ENCODE measurements at regions not wholly inside any gene's neighbourhood (a gene's known extent, or its start where the extent isn't known, plus 50 kb on each side); places are given as distances from the start of the nearest gene placed in this dataset.
"Not testable (repeated sequence)": the region's sequence is repeated elsewhere in the genome, so short reads cannot be mapped to it uniquely, and the experiment has no call there.

GRCh38 chrX:106220177-106220576 lies 52.1 kb downstream of the PWWP3B start:
- DNase-seq, result no peak
- Histone ChIP-seq H3K27me3 (ENCODE audit: control insufficient read depth, insufficient read depth, low read length) (no peaks in the 10 kb centered on the region), H3K4me3 (ENCODE audit: insufficient read depth, low read depth, low read length) (no peak overlapping the region), H3K36me3 (replicated peaks; ENCODE audit: control insufficient read depth, insufficient read depth, low read length) (no peaks in the 10 kb centered on the region)

DNA sequence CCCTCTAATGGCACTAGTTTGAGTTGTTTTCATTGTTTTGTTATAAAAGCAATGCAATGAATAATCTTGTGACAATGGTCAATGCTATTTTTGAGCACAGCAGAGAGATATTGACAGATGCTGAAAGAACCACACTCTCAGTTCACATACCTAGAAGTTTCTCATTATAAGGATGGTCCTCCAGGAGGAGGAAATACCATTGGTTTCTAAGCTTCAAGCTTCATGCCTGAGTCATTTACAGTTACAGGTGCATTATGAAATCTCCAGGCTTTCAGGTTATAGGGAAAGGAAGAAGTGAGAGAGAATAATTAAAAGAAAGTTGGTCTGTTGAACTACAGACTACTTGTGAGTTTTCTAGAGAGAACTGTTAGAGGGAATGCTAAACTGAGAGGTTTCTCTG lies 75.3 kb downstream of the PWWP3B start:
- DNase-seq, result no peak
- Histone ChIP-seq H3K36me3 (replicated peaks; ENCODE audit: control insufficient read depth, insufficient read depth, low read length) (no peaks in the 10 kb centered on the region), H3K4me3 (ENCODE audit: insufficient read depth, low read depth, low read length) (no peak overlapping the region), H3K27me3 (ENCODE audit: control insufficient read depth, insufficient read depth, low read length) (no peaks in the 10 kb centered on the region)

DNA sequence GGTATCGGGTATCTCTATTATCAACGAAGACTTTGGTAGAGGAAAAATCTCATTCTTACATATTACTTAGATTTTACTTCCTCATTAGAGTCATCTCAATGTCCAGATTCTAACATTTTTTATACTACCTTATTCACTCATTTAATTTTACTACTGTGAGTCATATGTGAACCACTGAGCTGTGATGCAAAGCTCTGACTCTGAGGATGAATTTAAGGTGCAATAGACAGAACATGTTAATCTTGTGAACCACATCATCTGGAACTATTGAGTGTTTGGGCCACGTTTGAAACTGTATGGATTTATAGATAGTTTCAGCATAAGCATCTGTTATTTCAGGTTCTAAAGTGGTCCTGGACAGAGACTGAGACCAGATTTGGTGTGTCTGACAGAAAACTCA lies 78.4 kb downstream of the PWWP3B start:
- Histone ChIP-seq H3K36me3 (replicated peaks; ENCODE audit: control insufficient read depth, insufficient read depth, low read length) (no peaks in the 10 kb centered on the region), H3K4me3 (ENCODE audit: insufficient read depth, low read depth, low read length) (no peak overlapping the region), H3K27me3 (ENCODE audit: control insufficient read depth, insufficient read depth, low read length) (no peaks in the 10 kb centered on the region)
- DNase-seq, result no peak

DNA sequence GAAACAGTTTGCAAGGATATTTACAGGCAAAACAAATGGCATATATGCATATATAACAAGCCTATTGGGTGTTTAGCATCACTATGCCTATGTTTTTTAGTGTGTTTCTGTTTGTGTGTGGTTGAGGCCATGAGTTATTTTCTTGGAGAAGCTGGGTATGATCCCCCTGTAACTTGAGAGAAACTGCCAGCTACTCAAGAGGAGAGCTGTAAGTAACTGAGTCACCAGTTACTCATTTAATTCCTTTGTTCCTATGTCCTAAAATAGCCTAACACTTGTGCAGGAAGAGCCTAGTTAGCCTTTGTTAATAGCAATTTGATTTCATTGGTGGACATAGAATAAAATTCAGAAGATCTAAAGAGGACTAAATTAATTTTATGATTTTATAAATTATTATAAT lies 79.1 kb downstream of the PWWP3B start:
- H3K36me3 ChIP-seq (replicated peaks; ENCODE audit: control insufficient read depth, insufficient read depth, low read length), result no peaks in the 10 kb centered on the region
- no peak overlapping the region for H3K4me3 ChIP-seq (ENCODE audit: insufficient read depth, low read depth, low read length)
- DNase-seq, result no peak
- no peaks in the 10 kb centered on the region for H3K27me3 ChIP-seq (ENCODE audit: control insufficient read depth, insufficient read depth, low read length)

- Histone ChIP-seq H3K4me3 (ENCODE audit: insufficient read depth, low read depth, low read length) (no peak overlapping the region), H3K27me3 (ENCODE audit: control insufficient read depth, insufficient read depth, low read length) (no peaks in the 10 kb centered on the region), H3K36me3 (replicated peaks; ENCODE audit: control insufficient read depth, insufficient read depth, low read length) (no peaks in the 10 kb centered on the region)
- no peak for DNase-seq
Measured at GRCh38 chrX:106249706-106250379, 81.7 kb downstream of the PWWP3B start.

DNA sequence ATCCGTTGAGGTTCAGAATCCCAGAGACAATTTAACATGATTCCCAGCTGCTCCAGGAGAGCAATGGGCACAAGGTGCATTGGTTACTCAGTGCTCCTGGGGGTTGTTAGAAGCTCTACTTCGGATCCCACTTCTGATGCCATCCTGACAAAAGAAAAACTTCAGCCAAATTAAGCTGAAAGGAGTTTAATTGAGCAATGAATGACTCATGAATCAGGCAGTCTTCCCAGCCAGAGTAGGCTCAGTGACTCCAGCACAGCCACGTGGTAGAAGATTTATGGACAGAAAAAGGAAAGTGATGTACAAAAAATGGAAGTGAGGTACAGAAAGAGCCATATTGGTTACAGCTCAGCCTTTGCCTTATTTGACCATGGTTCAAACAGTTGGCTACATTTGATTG lies 95.7 kb downstream of the PWWP3B start:
- no peak for DNase-seq
- no peak overlapping the region for H3K4me3 ChIP-seq (ENCODE audit: insufficient read depth, low read depth, low read length)
- no peaks in the 10 kb centered on the region for H3K36me3 ChIP-seq (replicated peaks; ENCODE audit: control insufficient read depth, insufficient read depth, low read length)
- H3K27me3 ChIP-seq (ENCODE audit: control insufficient read depth, insufficient read depth, low read length), result no peaks in the 10 kb centered on the region

DNA sequence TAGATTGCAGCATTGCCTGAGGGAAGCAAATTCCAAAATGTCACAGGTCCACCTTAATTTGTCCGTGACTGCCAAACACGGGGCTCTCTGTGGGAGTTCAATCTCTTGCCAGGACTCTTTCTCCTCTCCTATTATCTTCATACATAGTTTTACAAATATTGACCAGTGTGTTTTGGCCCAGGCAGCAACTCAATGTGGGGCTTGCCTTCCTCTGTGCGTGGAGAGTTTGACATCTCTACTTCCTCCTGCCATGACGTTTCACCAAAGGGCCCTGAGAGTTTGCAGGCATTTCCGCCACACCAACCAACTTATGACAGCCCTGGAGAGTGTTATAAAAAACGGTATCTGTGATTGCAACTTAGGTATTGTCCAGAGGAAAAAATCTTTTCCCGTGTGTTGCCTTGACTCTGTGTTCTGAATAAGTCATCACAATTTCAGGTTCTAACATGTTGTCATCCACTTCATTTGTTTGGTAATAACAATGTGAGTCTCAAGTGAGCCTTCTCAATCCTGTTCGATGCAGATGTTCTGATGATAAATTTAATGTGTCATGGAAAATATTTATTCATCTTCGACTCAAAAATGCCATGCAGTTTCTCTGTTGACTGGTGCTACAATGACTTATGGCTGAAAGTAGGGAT lies 106.0 kb downstream of the PWWP3B start:
- not testable (repeated sequence) for DNase-seq; H3K36me3 ChIP-seq (replicated peaks; ENCODE audit: control insufficient read depth, insufficient read depth, low read length); H3K4me3 ChIP-seq (ENCODE audit: insufficient read depth, low read depth, low read length); H3K27me3 ChIP-seq (ENCODE audit: control insufficient read depth, insufficient read depth, low read length)

GRCh38 chrX:106275172-106275571 lies 107.1 kb downstream of the PWWP3B start:
- H3K4me3 ChIP-seq (ENCODE audit: insufficient read depth, low read depth, low read length); H3K36me3 ChIP-seq (replicated peaks; ENCODE audit: control insufficient read depth, insufficient read depth, low read length); DNase-seq; H3K27me3 ChIP-seq (ENCODE audit: control insufficient read depth, insufficient read depth, low read length): not testable (repeated sequence)

GRCh38 chrX:106278951-106279350 lies 110.8 kb downstream of the PWWP3B start:
- DNase-seq, result no peak
- H3K4me3 ChIP-seq (ENCODE audit: insufficient read depth, low read depth, low read length), result no peak overlapping the region
- no peaks in the 10 kb centered on the region for H3K36me3 ChIP-seq (replicated peaks; ENCODE audit: control insufficient read depth, insufficient read depth, low read length)
- no peaks in the 10 kb centered on the region for H3K27me3 ChIP-seq (ENCODE audit: control insufficient read depth, insufficient read depth, low read length)

DNA sequence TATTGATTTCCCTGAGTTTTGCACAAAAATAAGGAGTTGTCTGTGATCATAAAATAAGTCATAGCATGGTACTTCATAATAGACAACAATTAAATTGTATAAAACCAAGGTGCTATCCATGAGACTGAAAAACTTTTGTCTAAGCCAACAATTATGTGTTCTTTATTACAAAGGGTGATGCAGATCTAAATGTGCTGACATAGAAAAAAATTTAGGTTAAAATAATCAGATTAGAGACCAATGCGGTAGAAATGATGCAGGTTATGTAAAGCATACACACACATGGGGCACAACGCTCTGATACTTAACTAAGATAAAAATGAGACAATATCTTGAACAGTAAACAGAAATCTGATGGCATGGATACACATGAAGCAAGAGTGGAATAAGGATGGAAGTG lies 113.3 kb downstream of the PWWP3B start:
- H3K4me3 ChIP-seq (ENCODE audit: insufficient read depth, low read depth, low read length), result no peak overlapping the region
- no peak for DNase-seq
- H3K36me3 ChIP-seq (replicated peaks; ENCODE audit: control insufficient read depth, insufficient read depth, low read length), result no peaks in the 10 kb centered on the region
- no peaks in the 10 kb centered on the region for H3K27me3 ChIP-seq (ENCODE audit: control insufficient read depth, insufficient read depth, low read length)

DNA sequence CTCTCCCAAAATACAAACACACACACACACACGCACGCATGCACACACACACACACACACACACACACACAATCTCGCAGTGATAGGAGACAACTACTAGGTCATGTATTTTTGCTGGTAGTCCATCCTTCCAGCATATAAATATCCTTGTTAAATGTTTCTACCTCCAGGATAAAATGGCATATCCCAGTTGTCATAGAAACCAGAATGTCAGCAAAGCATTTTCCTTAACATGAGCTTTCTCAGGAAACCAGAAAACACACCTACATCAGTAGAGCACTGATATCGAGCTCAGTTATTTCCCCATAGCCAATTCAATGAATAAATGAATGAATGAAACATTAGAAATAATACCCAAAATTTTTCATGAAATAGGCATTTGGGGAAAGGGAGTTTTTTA lies 115.7 kb downstream of the PWWP3B start:
- H3K36me3 ChIP-seq (replicated peaks; ENCODE audit: control insufficient read depth, insufficient read depth, low read length), result no peaks in the 10 kb centered on the region
- no peaks in the 10 kb centered on the region for H3K27me3 ChIP-seq (ENCODE audit: control insufficient read depth, insufficient read depth, low read length)
- no peak overlapping the region for H3K4me3 ChIP-seq (ENCODE audit: insufficient read depth, low read depth, low read length)
- DNase-seq, result no peak

- Histone ChIP-seq H3K27me3 (ENCODE audit: control insufficient read depth, insufficient read depth, low read length) (no peaks in the 10 kb centered on the region), H3K36me3 (replicated peaks; ENCODE audit: control insufficient read depth, insufficient read depth, low read length) (no peaks in the 10 kb centered on the region), H3K4me3 (ENCODE audit: insufficient read depth, low read depth, low read length) (no peak overlapping the region)
- DNase-seq, result no peak
Measured at GRCh38 chrX:106284431-106285025, 116.4 kb downstream of the PWWP3B start.

GRCh38 chrX:106286053-106286650 lies 118.0 kb downstream of the PWWP3B start:
- Histone ChIP-seq H3K27me3 (ENCODE audit: control insufficient read depth, insufficient read depth, low read length) (no peaks in the 10 kb centered on the region), H3K4me3 (ENCODE audit: insufficient read depth, low read depth, low read length) (no peak overlapping the region), H3K36me3 (replicated peaks; ENCODE audit: control insufficient read depth, insufficient read depth, low read length) (no peaks in the 10 kb centered on the region)
- no peak for DNase-seq

GRCh38 chrX:106290778-106291177 lies 122.7 kb downstream of the PWWP3B start:
- H3K36me3 ChIP-seq (replicated peaks; ENCODE audit: control insufficient read depth, insufficient read depth, low read length); H3K4me3 ChIP-seq (ENCODE audit: insufficient read depth, low read depth, low read length); DNase-seq; H3K27me3 ChIP-seq (ENCODE audit: control insufficient read depth, insufficient read depth, low read length): not testable (repeated sequence)

GRCh38 chrX:106291779-106292390 lies 123.8 kb downstream of the PWWP3B start:
- DNase-seq; H3K4me3 ChIP-seq (ENCODE audit: insufficient read depth, low read depth, low read length): not testable (repeated sequence)

More at GRCh38 chrX:106291779-106292390, 123.8 kb downstream of the PWWP3B start:
- not testable (repeated sequence) for H3K27me3 ChIP-seq (ENCODE audit: control insufficient read depth, insufficient read depth, low read length); H3K36me3 ChIP-seq (replicated peaks; ENCODE audit: control insufficient read depth, insufficient read depth, low read length)

Measured in H7 (cell line).